Erythroblast (primary cell): ENCODE measurements at regions not wholly inside any gene's neighbourhood (a gene's known extent, or its start where the extent isn't known, plus 50 kb on each side); places are given as distances from the start of the nearest gene placed in this dataset.

Experiments used
- GATA1 ChIP-seq: IDR thresholded peaks from 2 replicates; pipeline ENCODE4 v1.6.1; 2011; ENCODE audit warnings: low read depth, mild to moderate bottlenecking, control low read depth, low read length, moderate library complexity
- POLR2A ChIP-seq: IDR thresholded peaks from 2 replicates; pipeline ENCODE4 v1.6.1; 2011; ENCODE audit warnings: mild to moderate bottlenecking, low read length

DNA sequence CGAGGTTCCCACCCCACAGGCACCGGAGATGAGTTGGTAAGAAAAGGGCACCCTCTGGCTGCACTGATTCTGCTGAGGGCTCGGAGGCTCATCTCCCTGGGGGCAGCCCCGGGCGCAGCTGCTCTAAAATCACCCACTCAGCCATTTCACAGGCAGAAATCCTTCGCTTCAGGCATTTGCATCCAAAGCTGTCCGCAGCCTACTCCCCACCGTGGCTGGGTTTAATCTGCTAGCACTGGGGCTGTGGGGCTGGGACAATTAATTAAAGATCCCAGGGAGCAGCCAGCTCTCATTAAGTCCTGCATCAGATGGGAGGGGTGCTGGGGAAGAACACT, 104.3 kb upstream of the PRR20G start:
- TF ChIP-seq POLR2A (no peak), GATA1 (no peak)
